ENCODE measurements at regions not wholly inside any gene's neighbourhood (a gene's known extent, or its start where the extent isn't known, plus 50 kb on each side); places are given as distances from the start of the nearest gene placed in this dataset.
"Not testable (repeated sequence)": the region's sequence is repeated elsewhere in the genome, so short reads cannot be mapped to it uniquely, and the experiment has no call there.

- no peak for DNase-seq (ENCODE audit: low spot score in 2 of 2)
- Histone ChIP-seq H3K4me1 (peaks cover 0 to 11% (median 1%) of the 10 kb centered on the region in 4 donors), H3K9me3 (no peaks in the 10 kb centered on the region), H3K27me3 (no peaks in the 10 kb centered on the region), H3K27ac (no peak overlapping the region), H3K4me3 (no peak overlapping the region), H3K36me3 (no peaks in the 10 kb centered on the region)
- WGBS, 2 donors: 70 to 81% methylated on average over 5 of the region's 5 CpGs
- TF ChIP-seq CTCF (IDR thresholded peaks at IDR 0.05): no peak
- TF ChIP-seq POLR2A (IDR thresholded peaks at IDR 0.05): no peak
- TF ChIP-seq EP300 (IDR thresholded peaks at IDR 0.05): no peak
These were observed 174.5 kb upstream of the ADAMTSL1 start for GRCh38 chr9:18299449-18299848.

GRCh38 chr9:18305167-18305806 lies 168.7 kb upstream of the ADAMTSL1 start:
- H3K36me3 ChIP-seq; H3K27ac ChIP-seq; H3K4me1 ChIP-seq; H3K27me3 ChIP-seq; H3K4me3 ChIP-seq; DNase-seq (ENCODE audit: low spot score in 2 of 2); H3K9me3 ChIP-seq: not testable (repeated sequence)
- WGBS, 2 donors: 64 to 66% methylated on average over 5 to 10 of the region's 10 CpGs

GRCh38 chr9:18314316-18314715 lies 159.6 kb upstream of the ADAMTSL1 start:
- no peaks in the 10 kb centered on the region for H3K36me3 ChIP-seq
- TF ChIP-seq POLR2A (IDR thresholded peaks at IDR 0.05) (no peak), CTCF (IDR thresholded peaks at IDR 0.05) (no peak), EP300 (IDR thresholded peaks at IDR 0.05) (no peak)
- H3K9me3 ChIP-seq: peaks cover 0 to 6% (median 0%) of the 10 kb centered on the region in 4 donors
- no peaks in the 10 kb centered on the region for H3K27me3 ChIP-seq
- H3K4me3 ChIP-seq: no peak overlapping the region
- DNase-seq (ENCODE audit: low spot score in 2 of 2): no peak
- WGBS, 2 donors: 85 to 86% methylated on average over 14 of the region's 14 CpGs
- no peak overlapping the region for H3K27ac ChIP-seq
- no peaks in the 10 kb centered on the region for H3K4me1 ChIP-seq

GRCh38 chr9:18317896-18318295 lies 156.1 kb upstream of the ADAMTSL1 start:
- TF ChIP-seq CTCF (IDR thresholded peaks at IDR 0.05) (no peak), POLR2A (IDR thresholded peaks at IDR 0.05) (no peak), EP300 (IDR thresholded peaks at IDR 0.05) (no peak)
- H3K27me3 ChIP-seq: no peaks in the 10 kb centered on the region
- no peak overlapping the region for H3K27ac ChIP-seq
- no peak for DNase-seq (ENCODE audit: low spot score in 2 of 2)
- WGBS, 2 donors: 90 to 96% methylated on average over 1 of the region's 1 CpG
- H3K9me3 ChIP-seq: peaks cover 0 to 6% (median 0%) of the 10 kb centered on the region in 4 donors
- no peak overlapping the region for H3K4me3 ChIP-seq
- H3K36me3 ChIP-seq: no peaks in the 10 kb centered on the region
- H3K4me1 ChIP-seq: no peaks in the 10 kb centered on the region

- H3K27ac ChIP-seq: no peak overlapping the region
- no peak for DNase-seq (ENCODE audit: low spot score in 2 of 2)
- WGBS, 2 donors: 44 to 66% methylated on average over 2 of the region's 2 CpGs
- no peaks in the 10 kb centered on the region for H3K36me3 ChIP-seq
- H3K9me3 ChIP-seq: peaks cover 0 to 6% (median 0%) of the 10 kb centered on the region in 4 donors
- no peak for TF ChIP-seq CTCF (IDR thresholded peaks at IDR 0.05)
- no peak for TF ChIP-seq EP300 (IDR thresholded peaks at IDR 0.05)
- no peak for TF ChIP-seq POLR2A (IDR thresholded peaks at IDR 0.05)
- H3K4me3 ChIP-seq: no peak overlapping the region
- no peaks in the 10 kb centered on the region for H3K4me1 ChIP-seq
- H3K27me3 ChIP-seq: no peaks in the 10 kb centered on the region
These were observed 154.0 kb upstream of the ADAMTSL1 start for GRCh38 chr9:18319918-18320445.

Measured in tibial nerve (tissue), 4 donors.